K562 (cell line): ENCODE measurements at regions not wholly inside any gene's neighbourhood (a gene's known extent, or its start where the extent isn't known, plus 50 kb on each side); places are given as distances from the start of the nearest gene placed in this dataset.
A peak's percentile ranks its signal among the peaks of the same experiment; 100 is the strongest.

Experiments used
- ATAC-seq: fragments of 200-7000 bp; cut with Tn5 transposase; 3 replicates; pipeline ENCODE4 v1.9.1; 2020; ENCODE audit warnings: moderate library complexity
- BruUV-seq: library from RNA; stranded (reverse); fragments of 400-500 nt; replicated peaks from 2 replicates; lab custom pipeline; 2021; lab: Mats Ljungman, UMichigan
- CTCF ChIA-PET: fragments of 300-600 bp; formaldehyde crosslinking; extraction: SDS; loops from one replicate; lab custom pipeline; 2021; ENCODE audit warnings: low intra/inter-chr PET ratio; lab: Yijun Ruan, JAX
- POLR2A ChIA-PET: fragments of 300-600, 350-650 bp; sonication (Branson Sonifier 250); formaldehyde crosslinking; extraction: SDS; loops from one replicate; lab custom pipeline; 2021; ENCODE audit warnings: antibody characterized with exemption, inconsistent platforms; lab: Yijun Ruan, JAX
- DNase-seq, 4 experiments: peaks; one replicate each; pipeline versions ENCODE4 v3.0.0 to v3.0.0-alpha.2; 2011 to 2018; ENCODE audit warnings: low spot score in 3 of 4, mixed read lengths in 3 of 4; ENCODE audit errors: extremely low read depth in 1 of 4
- FAIRE-seq: peaks from 2 replicates; lab custom pipeline; 2011; peaks lifted over from hg19 to GRCh38; lab: Jason Lieb, UNC
- H2AFZ ChIP-seq: 2 replicates; pipeline ENCODE4 v1.6.0; 2011; ENCODE audit warnings: low read depth, low read length, control low read depth, inconsistent platforms
- H3K27ac ChIP-seq: fragments of 200-600 bp; 3 replicates; pipeline ENCODE4 v1.8.0; 2011; ENCODE audit warnings: low read depth, mild to moderate bottlenecking, control low read depth, inconsistent platforms, low read length, moderate library complexity, mixed read lengths; ENCODE audit errors: extremely low read depth
- H3K27me3 ChIP-seq, 2 experiments: fragments of 300-600 bp in 1 of 2; 2 replicates in 1 of 2; 3 replicates in 1 of 2; pipeline versions ENCODE4 v1.6.0 to v1.8.0; 2011; ENCODE audit warnings: inconsistent platforms in 2 of 2, low read length in 2 of 2, mild to moderate bottlenecking in 1 of 2, mixed read lengths in 1 of 2, moderate library complexity in 1 of 2; ENCODE audit not compliant: control insufficient read depth in 2 of 2, insufficient read depth in 2 of 2
- H3K36me3 ChIP-seq: fragments of 300-600 bp; 3 replicates; pipeline ENCODE4 v1.8.0; 2011; ENCODE audit warnings: mild to moderate bottlenecking, low read length, inconsistent platforms; ENCODE audit not compliant: control insufficient read depth, insufficient read depth
- H3K4me1 ChIP-seq, 2 experiments: fragments of 200-600 bp in 1 of 2; replicated peaks in 1 of 2; 2 replicates in 1 of 2; 3 replicates in 1 of 2; pipeline versions ENCODE4 v1.5.1 to v1.8.0; 2011; ENCODE audit warnings: inconsistent platforms in 2 of 2, low read length in 2 of 2, mild to moderate bottlenecking in 1 of 2, mixed read lengths in 1 of 2, moderate library complexity in 1 of 2; ENCODE audit not compliant: control insufficient read depth in 2 of 2, insufficient read depth in 2 of 2
- H3K4me2 ChIP-seq: 2 replicates; pipeline ENCODE4 v1.6.1; 2011; ENCODE audit warnings: low read length, control low read depth, inconsistent platforms, mixed read lengths; ENCODE audit not compliant: insufficient read depth
- H3K4me3 ChIP-seq: fragments of 200-600 bp; sonication (generic), shearing (Covaris generic); 2 replicates; pipeline ENCODE4 v1.5.1; 2016; ENCODE audit warnings: control low read depth, inconsistent platforms
- H3K79me2 ChIP-seq: fragments of 200-600 bp; 3 replicates; pipeline ENCODE4 v1.8.0; 2011; ENCODE audit warnings: low read length, inconsistent platforms; ENCODE audit not compliant: control insufficient read depth, insufficient read depth
- H3K9ac ChIP-seq, 2 experiments: 2 replicates each; pipeline versions ENCODE4 v1.6.0 to v1.6.1; 2011; ENCODE audit warnings: low read depth in 2 of 2, low read length in 2 of 2, control low read depth in 1 of 2, inconsistent platforms in 1 of 2, mild to moderate bottlenecking in 1 of 2, mixed read lengths in 1 of 2; ENCODE audit not compliant: insufficient read depth in 1 of 2
- H3K9me1 ChIP-seq: one replicate; pipeline ENCODE4 v1.6.0; 2011; ENCODE audit warnings: inconsistent platforms, mild to moderate bottlenecking, low read length, moderate library complexity; ENCODE audit not compliant: control insufficient read depth, insufficient read depth
- H3K9me3 ChIP-seq: replicated peaks from 2 replicates; pipeline ENCODE4 v1.5.1; 2011; ENCODE audit warnings: low read depth, low read length, inconsistent platforms; ENCODE audit not compliant: control insufficient read depth, insufficient read depth
- H4K20me1 ChIP-seq: replicated peaks from 2 replicates; pipeline ENCODE4 v1.6.1; 2011; ENCODE audit warnings: low read length, inconsistent platforms, mixed read lengths; ENCODE audit not compliant: control insufficient read depth, insufficient read depth
- CBFA2T3 ChIP-seq: fragments of 450-650 bp; IDR thresholded peaks from 2 replicates; pipeline ENCODE4 v1.6.1; 2017
- HIVEP1 ChIP-seq: fragments of 250-450 bp; sonication (Bioruptor Pico); IDR thresholded peaks from 2 replicates; pipeline ENCODE4 v1.4.0; 2020; ENCODE audit warnings: mild to moderate bottlenecking
- JUND ChIP-seq, 2 experiments: IDR thresholded peaks; 2 replicates in 1 of 2; 3 replicates in 1 of 2; pipeline ENCODE4 v1.6.1; 2011; ENCODE audit warnings: borderline replicate concordance in 2 of 2, low read depth in 2 of 2, low read length in 2 of 2, improper control_type of control experiment in 1 of 2, missing biosample characterization in 1 of 2, missing genetic modification characterization in 1 of 2, missing genetic modification reagents in 1 of 2
- MED1 ChIP-seq: sonication (generic); formaldehyde crosslinking; IDR thresholded peaks from 2 replicates; pipeline ENCODE4 v1.8.1; 2023; ENCODE audit warnings: missing genetic modification reagents, borderline replicate concordance
- NCOA2 ChIP-seq, 2 experiments: fragments of 450-650 bp; IDR thresholded peaks; 2 replicates each; pipeline ENCODE4 v1.6.1; 2018; ENCODE audit warnings: mild to moderate bottlenecking in 2 of 2, moderate library complexity in 1 of 2; ENCODE audit not compliant: partially characterized antibody in 2 of 2
- PATZ1 ChIP-seq: fragments of 250-450 bp; sonication (Bioruptor Pico); IDR thresholded peaks from 2 replicates; pipeline ENCODE4 v1.5.0; 2020; ENCODE audit warnings: mild to moderate bottlenecking, borderline replicate concordance
- PHTF2 ChIP-seq: fragments of 250-450 bp; sonication (Bioruptor Pico); IDR thresholded peaks from 2 replicates; pipeline ENCODE4 v1.5.0; 2021; ENCODE audit warnings: mild to moderate bottlenecking
- RAD51 ChIP-seq: fragments of 450-650 bp; IDR thresholded peaks from 2 replicates; pipeline ENCODE4 v1.7.1; 2016; ENCODE audit warnings: low read depth, mild to moderate bottlenecking, borderline replicate concordance
- SUPT5H ChIP-seq: fragments of 450-650 bp; IDR thresholded peaks from 2 replicates; pipeline ENCODE4 v1.6.1; 2016
- TCFL5 ChIP-seq: fragments of 250-450 bp; sonication (Bioruptor Pico); conservative IDR thresholded peaks from 2 replicates; pipeline ENCODE4 v1.6.1; 2021; ENCODE audit warnings: mild to moderate bottlenecking, moderate library complexity, matching md5 sums
- TFE3 ChIP-seq: fragments of 450-650 bp; formaldehyde crosslinking; IDR thresholded peaks from 2 replicates; pipeline ENCODE4 v1.4.0; 2020; ENCODE audit warnings: mild to moderate bottlenecking, mixed read lengths
- USF1 ChIP-seq: sonication (generic); formaldehyde crosslinking; IDR thresholded peaks from 2 replicates; pipeline ENCODE4 v1.9.0; 2022; ENCODE audit warnings: mild to moderate bottlenecking, missing genetic modification reagents
- ZNF217 ChIP-seq: sonication (generic); formaldehyde crosslinking; IDR thresholded peaks from 2 replicates; pipeline ENCODE4 v1.8.0; 2022; ENCODE audit warnings: mild to moderate bottlenecking, missing genetic modification reagents
- ZNF239 ChIP-seq: fragments of 250-450 bp; sonication (Bioruptor Pico); IDR thresholded peaks from 2 replicates; pipeline ENCODE4 v1.4.0; 2020; ENCODE audit warnings: mild to moderate bottlenecking
- ZNF274 ChIP-seq: IDR thresholded peaks from 2 replicates; pipeline ENCODE4 v1.6.1; 2011; ENCODE audit warnings: low read depth, mild to moderate bottlenecking, low read length, moderate library complexity, borderline replicate concordance
- ZNF589 ChIP-seq: fragments of 200-800 bp; sonication (Bioruptor generic); IDR thresholded peaks from 2 replicates; pipeline ENCODE4 v1.6.1; 2016; ENCODE audit warnings: low read depth, missing genetic modification characterization, missing compliant biosample characterization
- WGBS: fragments of 100-300 bp; shearing (Covaris generic); methylation state at CpG from one replicate; pipeline ENCODE4 v1.1.6; 2016; ENCODE audit warnings: low coverage, mixed read lengths; ENCODE audit not compliant: insufficient coverage; ENCODE audit errors: missing lambda C conversion rate; 5-methylcytosine and 5-hydroxymethylcytosine counted together
- in situ Hi-C: fragments of 300-500 bp; cut with MboI; formaldehyde crosslinking; loops from 4 replicates; pipeline ENCODE4 v1.15.0; 2018; ENCODE audit warnings: inconsistent platforms, mixed read lengths
- intact Hi-C: fragments of 100-400 bp; cut with micrococcal nuclease; formaldehyde crosslinking; loops from 2 replicates; pipeline ENCODE4 v1.14.2; 2022
- TF ChIP-seq, protein P1 (sequence below): fragments of 250-450 bp; sonication (Bioruptor Pico); IDR thresholded peaks from 2 replicates; pipeline ENCODE4 v1.4.0; 2020; ENCODE audit warnings: borderline replicate concordance

GRCh38 chr4:138788857-138789256, 226.7 kb upstream of the NOCT start:
- DNase-seq = peak in 3 of 4 experiments; percentile 12 to 32 (median 14)
- H3K9me1 ChIP-seq = no peaks in the 10 kb centered on the region
- ChIA-PET POLR2A (interaction anchor here (0.7 kb wide), 2 partner anchors 12 to 737 kb away, joined by 3 to 4 read pairs; no protein-coding TSS in a partner anchor), CTCF (no interaction called here)
- no peak overlapping the region for H3K4me3 ChIP-seq
- in situ Hi-C loops = no loop called here
- no TSS peak for BruUV-seq
- no peak overlapping the region for H3K9ac ChIP-seq
- H2AFZ ChIP-seq = peak overlapping the region; percentile 15
- H3K4me1 ChIP-seq = peaks cover 2 to 6% of the 10 kb centered on the region in 2 experiments; a peak in 3 of 5 replicates
- H3K9me3 ChIP-seq = no peaks in the 10 kb centered on the region
- WGBS = 33% methylated on average over 5 of the region's 5 CpGs
- H3K79me2 ChIP-seq = peaks cover 8% of the 10 kb centered on the region; the same call in 2 of the 3 replicates
- intact Hi-C loops = no loop called here
- peaks cover 8% of the 10 kb centered on the region; the same call in 2 of the 3 replicates for H3K36me3 ChIP-seq
- no peaks in the 10 kb centered on the region for H3K27me3 ChIP-seq
- H3K4me2 ChIP-seq = no peak overlapping the region; the same call in 1 of the 2 replicates
- peak; percentile 31 for ATAC-seq
- FAIRE-seq = peak; percentile 35
- no peaks in the 10 kb centered on the region for H4K20me1 ChIP-seq
- no peak overlapping the region for H3K27ac ChIP-seq
- TF ChIP-seq NCOA2 (IDR thresholded peaks at IDR 0.05; ENCODE audit: partially characterized antibody in 2 of 2) (no peak), TFE3 (CRISPR knock-in tag) (peak; percentile 49), TCFL5 (CRISPR knock-in tag) (no peak), HIVEP1 (CRISPR knock-in tag) (no peak), USF1 (CRISPR knock-in tag) (peak; percentile 80), RAD51 (peak; percentile 60), JUND (IDR thresholded peaks at IDR 0.05; ENCODE audit: borderline replicate concordance, low read depth, low read length) (no peak), JUND (tag; IDR thresholded peaks at IDR 0.05; ENCODE audit: borderline replicate concordance, low read depth, low read length) (no peak), ZNF239 (CRISPR knock-in tag) (no peak), CBFA2T3 (peak; percentile 69), ZNF217 (CRISPR knock-in tag) (no peak), MED1 (CRISPR knock-in tag) (no peak), PHTF2 (CRISPR knock-in tag) (no peak), SUPT5H (no peak), PATZ1 (no peak), ZNF589 (CRISPR knock-in tag) (peak; percentile 69; the same call in 1 of the 2 replicates), ZNF274 (no peak)
- TF ChIP-seq, protein P1, sequence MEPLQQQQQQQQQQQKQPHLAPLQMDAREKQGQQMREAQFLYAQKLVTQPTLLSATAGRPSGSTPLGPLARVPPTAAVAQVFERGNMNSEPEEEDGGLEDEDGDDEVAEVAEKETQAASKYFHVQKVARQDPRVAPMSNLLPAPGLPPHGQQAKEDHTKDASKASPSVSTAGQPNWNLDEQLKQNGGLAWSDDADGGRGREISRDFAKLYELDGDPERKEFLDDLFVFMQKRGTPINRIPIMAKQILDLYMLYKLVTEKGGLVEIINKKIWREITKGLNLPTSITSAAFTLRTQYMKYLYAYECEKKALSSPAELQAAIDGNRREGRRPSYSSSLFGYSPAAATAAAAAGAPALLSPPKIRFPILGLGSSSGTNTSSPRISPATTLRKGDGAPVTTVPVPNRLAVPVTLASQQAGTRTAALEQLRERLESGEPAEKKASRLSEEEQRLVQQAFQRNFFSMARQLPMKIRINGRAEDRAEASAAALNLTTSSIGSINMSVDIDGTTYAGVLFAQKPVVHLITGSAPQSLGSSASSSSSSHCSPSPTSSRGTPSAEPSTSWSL (CRISPR knock-in tag) = no peak
